KMS-11 (cell line): ENCODE measurements at regions not wholly inside any gene's neighbourhood (a gene's known extent, or its start where the extent isn't known, plus 50 kb on each side); places are given as distances from the start of the nearest gene placed in this dataset.
"Not testable (repeated sequence)": the region's sequence is repeated elsewhere in the genome, so short reads cannot be mapped to it uniquely, and the experiment has no call there.

Experiments used
- H2AFZ ChIP-seq: fragments of 200-600 bp; sonication (generic); 2 replicates; pipeline ENCODE4 v1.6.1; 2016; ENCODE audit warnings: antibody characterized with exemption, mixed run types, low read depth
- H3K27ac ChIP-seq: fragments of 200-600 bp; sonication (generic); 2 replicates; pipeline ENCODE4 v1.6.1; 2016; ENCODE audit warnings: mild to moderate bottlenecking, mixed run types
- H3K27me3 ChIP-seq: fragments of 200-600 bp; sonication (generic); 2 replicates; pipeline ENCODE4 v1.6.1; 2017; ENCODE audit warnings: mild to moderate bottlenecking, low read depth, mixed run types, moderate library complexity; ENCODE audit not compliant: insufficient read depth
- H3K36me3 ChIP-seq: fragments of 200-600 bp; sonication (generic); 2 replicates; pipeline ENCODE4 v1.6.1; 2017; ENCODE audit warnings: mild to moderate bottlenecking, mixed run types; ENCODE audit not compliant: insufficient read depth
- H3K4me1 ChIP-seq: fragments of 200-600 bp; sonication (generic); 2 replicates; pipeline ENCODE4 v1.6.1; 2016; ENCODE audit warnings: mild to moderate bottlenecking, low read depth, mixed run types; ENCODE audit not compliant: poor library complexity, severe bottlenecking
- H3K4me2 ChIP-seq: fragments of 200-600 bp; sonication (generic); 2 replicates; pipeline ENCODE4 v1.7.0; 2016; ENCODE audit warnings: mild to moderate bottlenecking, mixed run types
- H3K4me3 ChIP-seq: fragments of 200-600 bp; sonication (generic); IDR thresholded peaks from 2 replicates; pipeline ENCODE4 v1.6.1; 2017; ENCODE audit warnings: low read depth, low read length, mixed read lengths; ENCODE audit not compliant: insufficient read depth
- H3K79me2 ChIP-seq: fragments of 200-600 bp; sonication (generic); 2 replicates; pipeline ENCODE4 v1.6.1; 2016; ENCODE audit warnings: low read depth, mixed run types; ENCODE audit not compliant: insufficient read depth
- H3K9ac ChIP-seq: fragments of 200-600 bp; sonication (generic); 2 replicates; pipeline ENCODE4 v1.6.1; 2016; ENCODE audit warnings: mild to moderate bottlenecking, mixed run types
- H4K20me1 ChIP-seq: fragments of 200-600 bp; sonication (generic); 2 replicates; pipeline ENCODE4 v1.6.1; 2016; ENCODE audit warnings: mild to moderate bottlenecking, mixed run types; ENCODE audit not compliant: insufficient read depth
- CTCF ChIP-seq: fragments of 200-600 bp; sonication (generic); conservative IDR thresholded peaks from 2 replicates; pipeline ENCODE4 v1.6.1; 2017; ENCODE audit warnings: low read depth, mild to moderate bottlenecking, antibody characterized with exemption, low read length, moderate library complexity, mixed read lengths

- Histone ChIP-seq H3K27me3 (no peaks in the 10 kb centered on the region), H3K36me3 (no peaks in the 10 kb centered on the region), H2AFZ (no peak overlapping the region), H3K4me3 (no peak overlapping the region), H3K79me2 (no peaks in the 10 kb centered on the region), H3K4me1 (no peaks in the 10 kb centered on the region), H3K4me2 (no peak overlapping the region), H4K20me1 (no peaks in the 10 kb centered on the region), H3K27ac (no peak overlapping the region), H3K9ac (no peak overlapping the region)
- TF ChIP-seq CTCF: no peak
Observed at GRCh38 chr4:32929796-32930699, 2209.9 kb downstream of the PCDH7 start.

GRCh38 chr4:32930700-32931099 is 2210.5 kb downstream of the PCDH7 start:
- Histone ChIP-seq H3K4me3 (no peak overlapping the region), H3K27me3 (no peaks in the 10 kb centered on the region), H3K27ac (no peak overlapping the region), H3K79me2 (no peaks in the 10 kb centered on the region), H3K9ac (no peak overlapping the region), H3K36me3 (no peaks in the 10 kb centered on the region), H3K4me1 (no peaks in the 10 kb centered on the region), H4K20me1 (no peaks in the 10 kb centered on the region), H3K4me2 (no peak overlapping the region), H2AFZ (no peak overlapping the region)
- no peak for TF ChIP-seq CTCF

GRCh38 chr4:32931475-32931874 is 2211.3 kb downstream of the PCDH7 start:
- H4K20me1 ChIP-seq: no peaks in the 10 kb centered on the region
- no peak overlapping the region for H3K27ac ChIP-seq
- no peaks in the 10 kb centered on the region for H3K79me2 ChIP-seq
- no peaks in the 10 kb centered on the region for H3K36me3 ChIP-seq
- H3K27me3 ChIP-seq: no peaks in the 10 kb centered on the region
- no peak for TF ChIP-seq CTCF
- H2AFZ ChIP-seq: no peak overlapping the region
- H3K4me2 ChIP-seq: no peak overlapping the region
- no peak overlapping the region for H3K4me3 ChIP-seq
- H3K4me1 ChIP-seq: no peaks in the 10 kb centered on the region
- no peak overlapping the region for H3K9ac ChIP-seq

DNA sequence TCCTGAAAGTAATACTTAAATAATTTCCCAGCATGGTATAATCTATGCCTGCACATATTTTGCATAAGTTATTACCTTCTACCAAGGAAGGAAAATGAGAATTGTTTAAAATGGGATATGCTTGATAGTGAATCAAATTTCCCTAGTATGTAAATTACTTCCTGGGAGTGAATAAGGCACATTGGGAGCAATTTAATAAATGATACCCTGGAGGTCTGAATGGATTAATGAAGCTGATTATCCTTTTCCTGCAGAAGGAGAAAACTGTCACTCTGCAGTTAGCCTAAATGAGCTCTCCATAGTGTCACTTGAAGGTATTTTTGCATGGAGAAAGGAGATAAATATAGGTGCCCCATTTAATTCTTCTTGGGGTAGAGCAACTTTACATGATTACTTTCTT is 2212.0 kb downstream of the PCDH7 start:
- Histone ChIP-seq H3K4me3 (no peak overlapping the region), H4K20me1 (no peaks in the 10 kb centered on the region), H3K27me3 (no peaks in the 10 kb centered on the region), H3K4me1 (no peaks in the 10 kb centered on the region), H3K36me3 (no peaks in the 10 kb centered on the region), H3K9ac (no peak overlapping the region), H3K27ac (no peak overlapping the region), H3K79me2 (no peaks in the 10 kb centered on the region), H3K4me2 (no peak overlapping the region), H2AFZ (no peak overlapping the region)
- TF ChIP-seq CTCF: no peak

- H3K4me1 ChIP-seq, H2AFZ ChIP-seq, H3K4me3 ChIP-seq, H3K79me2 ChIP-seq, H3K36me3 ChIP-seq, H3K27me3 ChIP-seq, H3K27ac ChIP-seq, H4K20me1 ChIP-seq, H3K9ac ChIP-seq, H3K4me2 ChIP-seq: not testable (repeated sequence)
Observed at GRCh38 chr4:32939222-32939621, 2219.1 kb downstream of the PCDH7 start.
